Neuronal stem cell (in vitro differentiated cells): ENCODE measurements at regions not wholly inside any gene's neighbourhood (a gene's known extent, or its start where the extent isn't known, plus 50 kb on each side); places are given as distances from the start of the nearest gene placed in this dataset.

Experiments
- DNase-seq: peaks from one replicate; pipeline ENCODE4 v3.0.0-alpha.2; 2013; ENCODE audit warnings: low spot score
- H2AFZ ChIP-seq: one replicate; pipeline ENCODE4 v1.6.1; 2013; ENCODE audit warnings: mild to moderate bottlenecking, low read length, inconsistent platforms
- H2AK5ac ChIP-seq: 2 replicates; pipeline ENCODE4 v1.6.1; 2013; ENCODE audit warnings: low read depth, mild to moderate bottlenecking, inconsistent platforms, low read length, moderate library complexity, mixed read lengths
- H2BK120ac ChIP-seq: 2 replicates; pipeline ENCODE4 v1.6.1; 2013; ENCODE audit warnings: low read depth, mild to moderate bottlenecking, inconsistent platforms, low read length, moderate library complexity, mixed read lengths
- H2BK12ac ChIP-seq: one replicate; pipeline ENCODE4 v1.6.1; 2013; ENCODE audit warnings: low read length, inconsistent platforms
- H2BK15ac ChIP-seq: 2 replicates; pipeline ENCODE4 v1.6.1; 2013; ENCODE audit warnings: mild to moderate bottlenecking, low read length, inconsistent platforms, mixed read lengths
- H2BK5ac ChIP-seq: one replicate; pipeline ENCODE4 v1.6.1; 2013; ENCODE audit warnings: inconsistent platforms, mild to moderate bottlenecking, low read length, moderate library complexity
- H3K14ac ChIP-seq: one replicate; pipeline ENCODE4 v1.6.1; 2013; ENCODE audit warnings: low read length, inconsistent platforms
- H3K18ac ChIP-seq: 2 replicates; pipeline ENCODE4 v1.6.1; 2013; ENCODE audit warnings: low read length, inconsistent platforms
- H3K23ac ChIP-seq: 2 replicates; pipeline ENCODE4 v1.6.1; 2013; ENCODE audit warnings: low read depth, mild to moderate bottlenecking, mixed read lengths, low read length, inconsistent platforms; ENCODE audit not compliant: poor library complexity
- H3K27ac ChIP-seq: replicated peaks from 3 replicates; pipeline ENCODE4 v1.5.1; 2013; ENCODE audit warnings: low read length, inconsistent platforms
- H3K27me3 ChIP-seq, 3 experiments: 2 replicates each; pipeline ENCODE4 v1.6.1; 2013; ENCODE audit warnings: low read length in 3 of 3, mild to moderate bottlenecking in 2 of 3, inconsistent platforms in 1 of 3, low read depth in 1 of 3, mixed read lengths in 1 of 3, moderate library complexity in 1 of 3; ENCODE audit not compliant: control insufficient read depth in 3 of 3, insufficient read depth in 3 of 3
- H3K36me3 ChIP-seq, 2 donors: replicated peaks in 1 of 2; 2 replicates each; pipeline ENCODE4 v1.6.1; 2013; ENCODE audit warnings: low read length in 2 of 2; ENCODE audit not compliant: control insufficient read depth in 2 of 2, insufficient read depth in 2 of 2
- H3K4ac ChIP-seq: 2 replicates; pipeline ENCODE4 v1.6.1; 2013; ENCODE audit warnings: inconsistent platforms, mild to moderate bottlenecking, low read length, moderate library complexity
- H3K4me1 ChIP-seq, 2 donors: 1 replicate in 1 of 2; 2 replicates in 1 of 2; pipeline ENCODE4 v1.6.1; 2013; ENCODE audit warnings: low read length in 2 of 2, low read depth in 1 of 2; ENCODE audit not compliant: control insufficient read depth in 2 of 2, insufficient read depth in 1 of 2
- H3K4me2 ChIP-seq: one replicate; pipeline ENCODE4 v1.6.1; 2013; ENCODE audit warnings: mild to moderate bottlenecking, low read length, inconsistent platforms; ENCODE audit not compliant: insufficient read depth, poor library complexity, severe bottlenecking
- H3K4me3 ChIP-seq, 2 donors: 2 replicates each; pipeline ENCODE4 v1.5.1; 2013; ENCODE audit warnings: low read length in 2 of 2, mild to moderate bottlenecking in 2 of 2, inconsistent platforms in 1 of 2, moderate library complexity in 1 of 2
- H3K79me1 ChIP-seq: one replicate; pipeline ENCODE4 v1.6.1; 2013; ENCODE audit warnings: low read depth, mild to moderate bottlenecking, inconsistent platforms, low read length, moderate library complexity
- H3K9ac ChIP-seq: one replicate; pipeline ENCODE4 v1.6.1; 2013; ENCODE audit warnings: mild to moderate bottlenecking, low read depth, low read length, inconsistent platforms; ENCODE audit not compliant: poor library complexity
- H3K9me3 ChIP-seq, 2 donors: replicated peaks in 1 of 2; 2 replicates each; pipeline versions ENCODE3 to v1.6.1; 2013; ENCODE audit warnings: low read length in 2 of 2, mild to moderate bottlenecking in 2 of 2, inconsistent platforms in 1 of 2, low read depth in 1 of 2, mixed read lengths in 1 of 2, moderate library complexity in 1 of 2; ENCODE audit not compliant: control insufficient read depth in 2 of 2, insufficient read depth in 1 of 2
- H4K8ac ChIP-seq: one replicate; pipeline ENCODE4 v1.6.1; 2013; ENCODE audit warnings: low read depth, mild to moderate bottlenecking, inconsistent platforms, low read length, moderate library complexity
- H4K91ac ChIP-seq: one replicate; pipeline ENCODE4 v1.6.1; 2013; ENCODE audit warnings: low read length, low read depth, mild to moderate bottlenecking, inconsistent platforms; ENCODE audit not compliant: poor library complexity
- WGBS, 2 donors: extraction: QIAGEN DNeasy Blood & Tissue Kit; methylation state at CpG; one replicate each; pipeline ENCODE4 v1.1.7; 2013; ENCODE audit warnings: missing lambda C conversion rate in 2 of 2, mixed read lengths in 1 of 2; ENCODE audit not compliant: insufficient read length in 2 of 2, insufficient replicate concordance in 1 of 2; ENCODE audit errors: extremely low coverage in 2 of 2; 5-methylcytosine and 5-hydroxymethylcytosine counted together

- Histone ChIP-seq H3K27ac (peak overlapping the region; percentile 81), H3K27me3 (no peaks in the 10 kb centered on the region), H3K4me1 (peaks cover 7 to 31% of the 10 kb centered on the region in 2 donors), H3K79me1 (no peaks in the 10 kb centered on the region), H2AK5ac (peak overlapping the region; percentile 85), H3K14ac (peak overlapping the region; percentile 25), H3K9me3 (no peaks in the 10 kb centered on the region), H2BK15ac (peak overlapping the region; percentile 4), H4K91ac (peak overlapping the region; percentile 38), H3K4me3 (no peak overlapping the region), H3K4me2 (no peak overlapping the region), H2BK120ac (peak overlapping the region; percentile 8), H2BK5ac (peak overlapping the region; percentile 7), H3K18ac (peak overlapping the region; percentile 96), H3K4ac (no peak overlapping the region), H3K36me3 (peaks cover 0 to 60% of the 10 kb centered on the region in 2 donors), H4K8ac (no peak overlapping the region), H3K9ac (no peak overlapping the region), H2AFZ (no peak overlapping the region), H2BK12ac (peak overlapping the region; percentile 59), H3K23ac (peak overlapping the region; percentile 14)
- no peak for DNase-seq
- no CpG with 5 or more reads among the region's 9 CpGs for WGBS, 2 donors
Measured at GRCh38 chr1:201719812-201720521, 109.0 kb upstream of the IPO9 start.

- Histone ChIP-seq H3K14ac (peak overlapping the region; percentile 25), H3K4me2 (no peak overlapping the region), H3K4me3 (no peak overlapping the region), H3K4ac (no peak overlapping the region), H2BK12ac (peak overlapping the region; percentile 59), H3K79me1 (no peaks in the 10 kb centered on the region), H2AFZ (no peak overlapping the region), H4K8ac (no peak overlapping the region), H2BK15ac (peak overlapping the region; percentile 4), H3K27ac (peak overlapping the region; percentile 81), H3K4me1 (peaks cover 7 to 29% of the 10 kb centered on the region in 2 donors), H3K9me3 (no peaks in the 10 kb centered on the region), H4K91ac (peak overlapping the region; percentile 38), H3K36me3 (peaks cover 0 to 57% of the 10 kb centered on the region in 2 donors), H3K18ac (peak overlapping the region; percentile 96), H2BK5ac (peak overlapping the region; percentile 7), H2AK5ac (peak overlapping the region; percentile 85), H2BK120ac (no peak overlapping the region), H3K23ac (no peak overlapping the region), H3K9ac (no peak overlapping the region), H3K27me3 (no peaks in the 10 kb centered on the region)
- no CpG with 5 or more reads among the region's 3 CpGs for WGBS, 2 donors
- no peak for DNase-seq
Measured at GRCh38 chr1:201720522-201720844, 108.5 kb upstream of the IPO9 start.

- no peaks in the 10 kb centered on the region for H3K9me3 ChIP-seq
- no peak overlapping the region for H3K23ac ChIP-seq
- H3K36me3 ChIP-seq: peaks cover 0 to 49% of the 10 kb centered on the region in 2 donors
- WGBS, 2 donors: no CpG with 5 or more reads among the region's 13 CpGs
- no peaks in the 10 kb centered on the region for H3K79me1 ChIP-seq
- no peak for DNase-seq
- H3K4me2 ChIP-seq: no peak overlapping the region
- no peak overlapping the region for H3K4ac ChIP-seq
- H4K91ac ChIP-seq: no peak overlapping the region
- no peak overlapping the region for H3K9ac ChIP-seq
- H2BK12ac ChIP-seq: no peak overlapping the region
- H4K8ac ChIP-seq: no peak overlapping the region
- peak overlapping the region; percentile 54 for H2BK15ac ChIP-seq
- no peak overlapping the region for H2BK5ac ChIP-seq
- no peak overlapping the region for H3K4me3 ChIP-seq
- no peak overlapping the region for H3K14ac ChIP-seq
- peaks cover 7 to 28% of the 10 kb centered on the region in 2 donors for H3K4me1 ChIP-seq
- H3K27ac ChIP-seq: no peak overlapping the region
- no peak overlapping the region for H2BK120ac ChIP-seq
- peak overlapping the region; percentile 65 for H3K18ac ChIP-seq
- H2AFZ ChIP-seq: no peak overlapping the region
- H3K27me3 ChIP-seq: no peaks in the 10 kb centered on the region
- peak overlapping the region; percentile 56 for H2AK5ac ChIP-seq
Measured at GRCh38 chr1:201721082-201722049, 107.6 kb upstream of the IPO9 start.
